ENCODE measurements at regions not wholly inside any gene's neighbourhood (a gene's known extent, or its start where the extent isn't known, plus 50 kb on each side); places are given as distances from the start of the nearest gene placed in this dataset.
"Not testable (repeated sequence)": the region's sequence is repeated elsewhere in the genome, so short reads cannot be mapped to it uniquely, and the experiment has no call there.

- H3K27me3 ChIP-seq (ENCODE audit: control insufficient read depth, insufficient read depth, low read length) = no peaks in the 10 kb centered on the region
- no peak for DNase-seq (ENCODE audit: low read depth)
- no peaks in the 10 kb centered on the region for H3K36me3 ChIP-seq (ENCODE audit: control insufficient read depth, insufficient read depth, low read length)
- TF ChIP-seq, protein P1, sequence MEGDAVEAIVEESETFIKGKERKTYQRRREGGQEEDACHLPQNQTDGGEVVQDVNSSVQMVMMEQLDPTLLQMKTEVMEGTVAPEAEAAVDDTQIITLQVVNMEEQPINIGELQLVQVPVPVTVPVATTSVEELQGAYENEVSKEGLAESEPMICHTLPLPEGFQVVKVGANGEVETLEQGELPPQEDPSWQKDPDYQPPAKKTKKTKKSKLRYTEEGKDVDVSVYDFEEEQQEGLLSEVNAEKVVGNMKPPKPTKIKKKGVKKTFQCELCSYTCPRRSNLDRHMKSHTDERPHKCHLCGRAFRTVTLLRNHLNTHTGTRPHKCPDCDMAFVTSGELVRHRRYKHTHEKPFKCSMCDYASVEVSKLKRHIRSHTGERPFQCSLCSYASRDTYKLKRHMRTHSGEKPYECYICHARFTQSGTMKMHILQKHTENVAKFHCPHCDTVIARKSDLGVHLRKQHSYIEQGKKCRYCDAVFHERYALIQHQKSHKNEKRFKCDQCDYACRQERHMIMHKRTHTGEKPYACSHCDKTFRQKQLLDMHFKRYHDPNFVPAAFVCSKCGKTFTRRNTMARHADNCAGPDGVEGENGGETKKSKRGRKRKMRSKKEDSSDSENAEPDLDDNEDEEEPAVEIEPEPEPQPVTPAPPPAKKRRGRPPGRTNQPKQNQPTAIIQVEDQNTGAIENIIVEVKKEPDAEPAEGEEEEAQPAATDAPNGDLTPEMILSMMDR (IDR thresholded peaks at IDR 0.05; ENCODE audit: insufficient read depth, low read length, poor library complexity, severe bottlenecking) = no peak
- H3K4me3 ChIP-seq (ENCODE audit: low read depth, low read length) = no peak overlapping the region
These were observed 70.2 kb upstream of the GRB10 start for GRCh38 chr7:50852901-50853300.

GRCh38 chr7:50851891-50852290, 69.2 kb upstream of the GRB10 start:
- TF ChIP-seq, protein P1 (IDR thresholded peaks at IDR 0.05; ENCODE audit: insufficient read depth, low read length, poor library complexity, severe bottlenecking) = no peak
- DNase-seq (ENCODE audit: low read depth) = no peak
- Histone ChIP-seq H3K4me3 (ENCODE audit: low read depth, low read length) (no peak overlapping the region), H3K36me3 (ENCODE audit: control insufficient read depth, insufficient read depth, low read length) (no peaks in the 10 kb centered on the region), H3K27me3 (ENCODE audit: control insufficient read depth, insufficient read depth, low read length) (no peaks in the 10 kb centered on the region)

DNA sequence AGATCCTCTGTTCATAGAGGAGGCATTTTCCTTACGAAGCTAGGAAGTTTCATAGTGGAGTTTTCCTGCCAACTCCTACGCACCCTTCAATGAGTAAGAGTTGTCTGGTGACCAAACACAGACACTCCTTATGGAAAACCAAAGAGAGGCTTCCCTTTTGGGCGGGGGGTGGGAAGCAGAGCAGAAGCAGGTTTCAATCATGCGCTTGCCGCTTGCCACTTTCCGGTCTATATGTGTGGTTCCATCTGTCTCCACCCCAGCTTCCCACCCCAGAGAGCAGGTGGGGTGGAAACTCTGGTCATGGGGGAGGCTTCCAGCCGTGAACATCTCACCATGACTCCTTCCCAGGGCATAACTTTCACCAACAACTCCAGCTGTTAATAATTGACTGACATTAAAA, 68.8 kb upstream of the GRB10 start:
- H3K27me3 ChIP-seq (ENCODE audit: control insufficient read depth, insufficient read depth, low read length) = no peaks in the 10 kb centered on the region
- H3K36me3 ChIP-seq (ENCODE audit: control insufficient read depth, insufficient read depth, low read length) = no peaks in the 10 kb centered on the region
- H3K4me3 ChIP-seq (ENCODE audit: low read depth, low read length) = no peak overlapping the region
- no peak for DNase-seq (ENCODE audit: low read depth)
- TF ChIP-seq, protein P1 (IDR thresholded peaks at IDR 0.05; ENCODE audit: insufficient read depth, low read length, poor library complexity, severe bottlenecking) = no peak

DNA sequence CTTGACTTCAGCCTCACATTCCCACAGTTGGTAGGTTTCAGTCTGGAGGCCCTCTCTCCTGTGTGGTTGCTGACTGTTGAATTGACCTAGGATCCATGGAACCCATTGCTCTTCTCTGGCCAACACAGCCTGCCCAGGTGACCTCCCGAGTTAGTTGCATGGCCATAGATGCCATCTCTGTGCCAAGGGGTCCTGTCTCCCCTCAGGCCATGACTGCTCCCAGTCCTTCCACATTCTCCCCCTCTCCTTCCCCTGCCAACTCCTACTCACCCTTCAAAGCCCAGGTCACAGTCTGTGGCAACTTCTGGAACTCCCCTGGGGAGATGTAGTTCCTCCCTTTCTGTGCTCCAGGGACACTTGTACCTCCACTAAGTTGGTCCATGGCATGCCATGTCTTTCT, 67.3 kb upstream of the GRB10 start:
- Histone ChIP-seq H3K36me3 (ENCODE audit: control insufficient read depth, insufficient read depth, low read length) (no peaks in the 10 kb centered on the region), H3K4me3 (ENCODE audit: low read depth, low read length) (no peak overlapping the region), H3K27me3 (ENCODE audit: control insufficient read depth, insufficient read depth, low read length) (no peaks in the 10 kb centered on the region)
- TF ChIP-seq, protein P1 (IDR thresholded peaks at IDR 0.05; ENCODE audit: insufficient read depth, low read length, poor library complexity, severe bottlenecking) = no peak
- DNase-seq (ENCODE audit: low read depth) = no peak

- Histone ChIP-seq H3K27me3 (ENCODE audit: control insufficient read depth, insufficient read depth, low read length) (no peaks in the 10 kb centered on the region), H3K36me3 (ENCODE audit: control insufficient read depth, insufficient read depth, low read length) (no peaks in the 10 kb centered on the region), H3K4me3 (ENCODE audit: low read depth, low read length) (no peak overlapping the region)
- TF ChIP-seq, protein P1 (IDR thresholded peaks at IDR 0.05; ENCODE audit: insufficient read depth, low read length, poor library complexity, severe bottlenecking) = no peak
- DNase-seq (ENCODE audit: low read depth) = no peak
These were observed 65.5 kb upstream of the GRB10 start for GRCh38 chr7:50848203-50848602.

- not testable (repeated sequence) for H3K4me3 ChIP-seq (ENCODE audit: low read depth, low read length); DNase-seq (ENCODE audit: low read depth); H3K36me3 ChIP-seq (ENCODE audit: control insufficient read depth, insufficient read depth, low read length); H3K27me3 ChIP-seq (ENCODE audit: control insufficient read depth, insufficient read depth, low read length)
These were observed 62.2 kb upstream of the GRB10 start for GRCh38 chr7:50844861-50845260.
